Osteocyte (in vitro differentiated cells): ENCODE measurements at regions not wholly inside any gene's neighbourhood (a gene's known extent, or its start where the extent isn't known, plus 50 kb on each side); places are given as distances from the start of the nearest gene placed in this dataset.

ENCODE experiments used
- DNase-seq: peaks from one replicate; pipeline ENCODE4 v3.0.0; 2021; ENCODE audit warnings: mixed read lengths; ENCODE audit not compliant: unreplicated experiment; ENCODE audit errors: extremely low spot score
- H3K27ac Mint-ChIP-seq: one replicate; pipeline ENCODE4 v1.8.0; 2021; ENCODE audit warnings: mild to moderate bottlenecking, mixed read lengths; ENCODE audit not compliant: unreplicated experiment
- H3K27me3 Mint-ChIP-seq: one replicate; pipeline ENCODE4 v1.8.0; 2021; ENCODE audit warnings: mixed read lengths; ENCODE audit not compliant: unreplicated experiment
- H3K36me3 Mint-ChIP-seq: one replicate; pipeline ENCODE4 v1.8.0; 2021; ENCODE audit warnings: mixed read lengths; ENCODE audit not compliant: unreplicated experiment
- H3K4me1 Mint-ChIP-seq: one replicate; pipeline ENCODE4 v1.8.0; 2021; ENCODE audit warnings: mixed read lengths; ENCODE audit not compliant: unreplicated experiment
- H3K4me3 Mint-ChIP-seq: one replicate; pipeline ENCODE4 v1.8.0; 2021; ENCODE audit warnings: mild to moderate bottlenecking, moderate library complexity, mixed read lengths; ENCODE audit not compliant: unreplicated experiment
- H3K9me3 Mint-ChIP-seq: one replicate; pipeline ENCODE4 v1.8.0; 2021; ENCODE audit warnings: mixed read lengths; ENCODE audit not compliant: unreplicated experiment
- CTCF ChIP-seq: fragments of 200-600 bp; sonication (generic); IDR thresholded peaks from 2 replicates; pipeline ENCODE4 v1.5.0; 2021; ENCODE audit warnings: antibody characterized with exemption, mild to moderate bottlenecking, moderate library complexity

DNA sequence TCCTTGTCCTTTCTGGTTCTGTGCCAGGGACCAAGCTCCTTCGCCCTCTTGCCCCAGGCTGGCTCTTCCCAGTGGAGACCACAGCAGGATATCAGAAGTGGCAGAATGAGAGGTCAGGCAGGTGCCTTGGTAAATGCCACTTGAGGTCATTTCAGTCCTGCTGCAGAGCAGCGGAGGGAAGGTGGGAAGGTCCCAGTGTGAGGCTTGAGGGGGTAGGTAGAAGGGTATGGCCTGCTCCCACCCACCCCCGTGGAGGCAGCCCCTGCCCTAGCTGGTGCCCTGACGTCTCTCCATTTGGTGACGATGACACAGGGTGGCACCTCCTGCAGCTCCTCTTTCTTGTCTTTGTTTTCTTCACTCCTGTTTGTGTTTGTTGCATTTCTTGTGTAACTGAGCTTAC is 538.8 kb downstream of the TCERG1L start:
- no peak overlapping the region for H3K4me3 Mint-ChIP-seq
- H3K36me3 Mint-ChIP-seq, result no peaks in the 10 kb centered on the region
- H3K9me3 Mint-ChIP-seq, result peaks cover 27% of the 10 kb centered on the region
- no peaks in the 10 kb centered on the region for H3K27me3 Mint-ChIP-seq
- H3K4me1 Mint-ChIP-seq, result no peaks in the 10 kb centered on the region
- TF ChIP-seq CTCF, result no peak
- H3K27ac Mint-ChIP-seq, result no peak overlapping the region
- DNase-seq, result no peak

GRCh38 chr10:130773941-130774340 is 537.6 kb downstream of the TCERG1L start:
- H3K4me3 Mint-ChIP-seq, result no peak overlapping the region
- DNase-seq, result no peak
- H3K27ac Mint-ChIP-seq, result no peak overlapping the region
- H3K4me1 Mint-ChIP-seq, result no peaks in the 10 kb centered on the region
- TF ChIP-seq CTCF, result no peak
- H3K36me3 Mint-ChIP-seq, result no peaks in the 10 kb centered on the region
- H3K9me3 Mint-ChIP-seq, result peaks cover 22% of the 10 kb centered on the region
- H3K27me3 Mint-ChIP-seq, result no peaks in the 10 kb centered on the region

DNA sequence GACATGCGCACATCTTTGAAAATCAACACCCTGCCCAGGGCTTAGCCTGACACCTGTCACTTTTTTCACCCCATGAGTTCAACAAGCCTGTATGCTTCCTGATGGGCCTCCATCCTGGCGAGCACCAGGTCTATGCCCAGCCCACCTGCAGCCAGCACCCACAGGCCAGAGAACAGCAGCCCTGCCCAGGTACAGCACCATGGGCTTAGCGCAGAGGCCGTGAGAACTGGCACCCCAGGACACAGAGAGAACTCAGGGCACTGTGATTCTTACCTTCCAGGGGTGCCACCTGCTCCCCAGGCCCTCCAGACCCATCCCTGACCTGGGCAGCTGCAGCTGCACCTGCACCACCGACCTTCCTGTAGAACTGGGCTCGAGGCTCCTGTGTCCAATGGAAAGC is 536.6 kb downstream of the TCERG1L start:
- no peak overlapping the region for H3K27ac Mint-ChIP-seq
- TF ChIP-seq CTCF, result no peak

GRCh38 chr10:130775311-130775710 is 536.2 kb downstream of the TCERG1L start:
- TF ChIP-seq CTCF, result no peak

More for the DNA sequence above, 536.6 kb downstream of the TCERG1L start:
- H3K27me3 Mint-ChIP-seq, result no peaks in the 10 kb centered on the region
- no peaks in the 10 kb centered on the region for H3K4me1 Mint-ChIP-seq
- DNase-seq, result no peak
- no peaks in the 10 kb centered on the region for H3K36me3 Mint-ChIP-seq
- H3K4me3 Mint-ChIP-seq, result no peak overlapping the region
- peaks cover 22% of the 10 kb centered on the region for H3K9me3 Mint-ChIP-seq

DNA sequence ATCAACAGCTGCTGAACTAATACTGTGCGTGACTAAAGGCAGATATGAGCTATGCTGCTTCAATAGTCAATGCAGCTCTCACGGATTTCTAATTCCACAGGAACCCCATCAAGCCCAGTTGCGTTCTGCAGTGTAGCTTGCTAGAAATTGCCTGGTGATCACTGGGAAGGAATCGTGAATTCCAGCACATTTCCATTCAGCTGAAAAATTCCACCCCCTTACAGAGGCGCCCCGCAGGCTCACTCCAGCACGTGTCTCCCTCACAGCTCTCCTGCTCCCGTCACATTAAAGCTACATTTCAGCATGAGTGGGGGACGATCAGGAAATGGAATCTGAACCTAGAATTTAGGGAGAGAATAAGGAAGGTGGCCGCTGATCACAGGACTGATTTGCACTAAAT is 534.8 kb downstream of the TCERG1L start:
- Mint-ChIP-seq H3K9me3 (peaks cover 32% of the 10 kb centered on the region), H3K4me1 (no peaks in the 10 kb centered on the region), H3K27me3 (no peaks in the 10 kb centered on the region), H3K27ac (no peak overlapping the region), H3K4me3 (no peak overlapping the region), H3K36me3 (no peaks in the 10 kb centered on the region)
- no peak for TF ChIP-seq CTCF
- no peak for DNase-seq

More at GRCh38 chr10:130775311-130775710, 536.2 kb downstream of the TCERG1L start:
- H3K27ac Mint-ChIP-seq, result no peak overlapping the region
- H3K27me3 Mint-ChIP-seq, result no peaks in the 10 kb centered on the region
- no peak for DNase-seq
- H3K4me3 Mint-ChIP-seq, result no peak overlapping the region
- no peaks in the 10 kb centered on the region for H3K36me3 Mint-ChIP-seq
- peaks cover 23% of the 10 kb centered on the region for H3K9me3 Mint-ChIP-seq
- H3K4me1 Mint-ChIP-seq, result no peaks in the 10 kb centered on the region
